ENCODE measurements at regions not wholly inside any gene's neighbourhood (a gene's known extent, or its start where the extent isn't known, plus 50 kb on each side); places are given as distances from the start of the nearest gene placed in this dataset.

DNA sequence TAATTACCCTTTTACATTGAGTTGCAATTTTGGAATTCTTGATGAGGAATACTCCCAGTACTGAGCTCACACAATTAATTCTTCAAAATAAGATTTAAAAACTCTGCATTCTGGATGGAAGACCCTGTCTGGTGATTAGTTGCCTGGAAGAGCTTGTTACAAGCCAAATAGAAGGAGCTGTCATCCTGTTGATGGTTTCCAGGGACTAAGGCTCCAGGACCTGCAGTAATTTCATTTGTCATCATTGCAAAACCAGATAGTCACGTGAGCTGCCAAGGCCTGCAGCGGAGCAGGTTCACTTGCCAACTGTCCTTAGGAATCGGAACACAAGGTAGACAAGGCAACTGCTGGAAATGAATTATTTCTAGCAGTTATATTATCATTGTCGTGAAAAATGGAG lies 597.7 kb downstream of the CCDC171 start:
- no peaks in the 10 kb centered on the region for H3K4me1 ChIP-seq (ENCODE audit: control insufficient read depth, low read length)
- no peaks in the 10 kb centered on the region for H4K20me1 ChIP-seq (ENCODE audit: control insufficient read depth, insufficient read depth, low read depth, low read length)
- no peaks in the 10 kb centered on the region; the same call in 1 of the 2 replicates for H3K27me3 ChIP-seq (ENCODE audit: control insufficient read depth, low read length)
- H3K9me3 ChIP-seq (ENCODE audit: control insufficient read depth, insufficient read depth, low read length), result no peaks in the 10 kb centered on the region
- no peaks in the 10 kb centered on the region for H3K9me2 ChIP-seq (replicated peaks; ENCODE audit: control insufficient read depth, low read length)
- no peak overlapping the region for H3K27ac ChIP-seq (ENCODE audit: low read depth, low read length)
- H3K4me3 ChIP-seq (ENCODE audit: low read length), result no peak overlapping the region
- H3F3A ChIP-seq (ENCODE audit: control insufficient read depth, insufficient read depth), result no peaks in the 10 kb centered on the region
- H3K79me2 ChIP-seq (ENCODE audit: control insufficient read depth, low read length), result no peaks in the 10 kb centered on the region
- H3K36me3 ChIP-seq (ENCODE audit: control insufficient read depth, low read length), result no peaks in the 10 kb centered on the region
- H3K4me2 ChIP-seq (ENCODE audit: low read length), result no peak overlapping the region
- TF ChIP-seq, protein P1, sequence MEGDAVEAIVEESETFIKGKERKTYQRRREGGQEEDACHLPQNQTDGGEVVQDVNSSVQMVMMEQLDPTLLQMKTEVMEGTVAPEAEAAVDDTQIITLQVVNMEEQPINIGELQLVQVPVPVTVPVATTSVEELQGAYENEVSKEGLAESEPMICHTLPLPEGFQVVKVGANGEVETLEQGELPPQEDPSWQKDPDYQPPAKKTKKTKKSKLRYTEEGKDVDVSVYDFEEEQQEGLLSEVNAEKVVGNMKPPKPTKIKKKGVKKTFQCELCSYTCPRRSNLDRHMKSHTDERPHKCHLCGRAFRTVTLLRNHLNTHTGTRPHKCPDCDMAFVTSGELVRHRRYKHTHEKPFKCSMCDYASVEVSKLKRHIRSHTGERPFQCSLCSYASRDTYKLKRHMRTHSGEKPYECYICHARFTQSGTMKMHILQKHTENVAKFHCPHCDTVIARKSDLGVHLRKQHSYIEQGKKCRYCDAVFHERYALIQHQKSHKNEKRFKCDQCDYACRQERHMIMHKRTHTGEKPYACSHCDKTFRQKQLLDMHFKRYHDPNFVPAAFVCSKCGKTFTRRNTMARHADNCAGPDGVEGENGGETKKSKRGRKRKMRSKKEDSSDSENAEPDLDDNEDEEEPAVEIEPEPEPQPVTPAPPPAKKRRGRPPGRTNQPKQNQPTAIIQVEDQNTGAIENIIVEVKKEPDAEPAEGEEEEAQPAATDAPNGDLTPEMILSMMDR (IDR thresholded peaks at IDR 0.05; ENCODE audit: low read depth, low read length, poor library complexity, severe bottlenecking), result no peak
- no peak for TF ChIP-seq EZH2phosphoT487 (IDR thresholded peaks at IDR 0.05; ENCODE audit: borderline replicate concordance, low read length)

DNA sequence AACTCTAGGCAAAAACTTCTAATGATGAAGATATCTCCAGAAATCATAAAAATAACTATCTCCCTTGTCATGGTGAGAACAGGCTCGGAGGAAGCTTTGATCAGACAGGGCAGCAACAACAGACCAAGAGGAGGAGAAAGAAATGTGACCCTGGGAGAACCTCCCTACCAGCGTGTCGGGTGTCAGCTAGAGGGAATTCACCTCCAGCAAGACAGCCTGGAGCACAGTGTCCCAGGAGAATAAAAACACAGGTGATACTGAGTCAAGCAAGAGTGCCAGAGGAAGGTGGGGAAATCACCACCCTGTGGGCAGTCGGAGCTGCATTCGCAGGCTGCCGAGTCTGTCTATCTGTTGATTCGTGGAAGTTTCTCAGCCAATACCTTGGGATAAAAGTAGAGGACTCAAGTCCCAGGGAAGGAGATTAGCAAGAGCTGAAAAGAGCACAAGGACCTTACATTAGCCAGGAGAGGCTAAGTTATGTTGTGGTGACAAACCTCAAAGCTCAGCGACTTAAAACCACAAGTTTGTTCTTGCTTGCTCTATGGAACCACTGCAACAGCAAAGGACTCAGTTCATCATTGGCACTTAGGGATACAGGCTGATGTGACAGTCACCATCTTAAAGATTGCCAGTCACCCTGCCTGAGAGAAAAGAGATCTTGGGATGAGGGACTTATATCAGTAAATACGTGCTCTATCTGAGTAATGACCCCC lies 598.3 kb downstream of the CCDC171 start:
- H3K4me1 ChIP-seq (ENCODE audit: control insufficient read depth, low read length), result no peaks in the 10 kb centered on the region
- H4K20me1 ChIP-seq (ENCODE audit: control insufficient read depth, insufficient read depth, low read depth, low read length), result no peaks in the 10 kb centered on the region
- H3K9me2 ChIP-seq (replicated peaks; ENCODE audit: control insufficient read depth, low read length), result no peaks in the 10 kb centered on the region
- H3K27me3 ChIP-seq (ENCODE audit: control insufficient read depth, low read length), result no peaks in the 10 kb centered on the region; the same call in 1 of the 2 replicates
- H3K4me2 ChIP-seq (ENCODE audit: low read length), result no peak overlapping the region
- H3K27ac ChIP-seq (ENCODE audit: low read depth, low read length), result no peak overlapping the region
- H3K79me2 ChIP-seq (ENCODE audit: control insufficient read depth, low read length), result no peaks in the 10 kb centered on the region
- no peaks in the 10 kb centered on the region for H3K9me3 ChIP-seq (ENCODE audit: control insufficient read depth, insufficient read depth, low read length)
- TF ChIP-seq, protein P1 (IDR thresholded peaks at IDR 0.05; ENCODE audit: low read depth, low read length, poor library complexity, severe bottlenecking), result no peak
- no peak for TF ChIP-seq EZH2phosphoT487 (IDR thresholded peaks at IDR 0.05; ENCODE audit: borderline replicate concordance, low read length)
- H3K4me3 ChIP-seq (ENCODE audit: low read length), result no peak overlapping the region
- no peaks in the 10 kb centered on the region for H3K36me3 ChIP-seq (ENCODE audit: control insufficient read depth, low read length)
- no peaks in the 10 kb centered on the region for H3F3A ChIP-seq (ENCODE audit: control insufficient read depth, insufficient read depth)

- no peaks in the 10 kb centered on the region for H3K9me2 ChIP-seq (replicated peaks; ENCODE audit: control insufficient read depth, low read length)
- no peak for TF ChIP-seq EZH2phosphoT487 (IDR thresholded peaks at IDR 0.05; ENCODE audit: borderline replicate concordance, low read length)
- TF ChIP-seq, protein P1 (IDR thresholded peaks at IDR 0.05; ENCODE audit: low read depth, low read length, poor library complexity, severe bottlenecking), result no peak
- H4K20me1 ChIP-seq (ENCODE audit: control insufficient read depth, insufficient read depth, low read depth, low read length), result no peaks in the 10 kb centered on the region
- H3K79me2 ChIP-seq (ENCODE audit: control insufficient read depth, low read length), result no peaks in the 10 kb centered on the region
- H3F3A ChIP-seq (ENCODE audit: control insufficient read depth, insufficient read depth), result no peaks in the 10 kb centered on the region
- no peak overlapping the region for H3K4me3 ChIP-seq (ENCODE audit: low read length)
- H3K4me1 ChIP-seq (ENCODE audit: control insufficient read depth, low read length), result no peaks in the 10 kb centered on the region
- no peaks in the 10 kb centered on the region for H3K9me3 ChIP-seq (ENCODE audit: control insufficient read depth, insufficient read depth, low read length)
- H3K4me2 ChIP-seq (ENCODE audit: low read length), result no peak overlapping the region
- H3K27me3 ChIP-seq (ENCODE audit: control insufficient read depth, low read length), result no peaks in the 10 kb centered on the region; the same call in 1 of the 2 replicates
- H3K27ac ChIP-seq (ENCODE audit: low read depth, low read length), result no peak overlapping the region
- no peaks in the 10 kb centered on the region for H3K36me3 ChIP-seq (ENCODE audit: control insufficient read depth, low read length)
These were observed 599.6 kb downstream of the CCDC171 start for GRCh38 chr9:16152276-16153101.
